GM13976 (cell line): ENCODE measurements at regions not wholly inside any gene's neighbourhood (a gene's known extent, or its start where the extent isn't known, plus 50 kb on each side); places are given as distances from the start of the nearest gene placed in this dataset.

Experiments used
- DNase-seq: peaks from one replicate; pipeline ENCODE4 v3.0.0; 2012; ENCODE audit warnings: low spot score
- in situ Hi-C: fragments of 300-500 bp; cut with MboI; formaldehyde crosslinking; loops from one replicate; pipeline ENCODE4 v1.12.0; 2022; ENCODE audit warnings: low sequenced_read_pairs, mixed read lengths, inconsistent platforms; ENCODE audit not compliant: unreplicated experiment
- TF ChIP-seq, protein P1 (sequence below): IDR thresholded peaks from 2 replicates; pipeline ENCODE4 v1.5.1; 2012; ENCODE audit warnings: borderline replicate concordance, mild to moderate bottlenecking; ENCODE audit not compliant: insufficient read depth; ENCODE audit errors: extremely low read depth, missing control alignments, control extremely low read depth

DNA sequence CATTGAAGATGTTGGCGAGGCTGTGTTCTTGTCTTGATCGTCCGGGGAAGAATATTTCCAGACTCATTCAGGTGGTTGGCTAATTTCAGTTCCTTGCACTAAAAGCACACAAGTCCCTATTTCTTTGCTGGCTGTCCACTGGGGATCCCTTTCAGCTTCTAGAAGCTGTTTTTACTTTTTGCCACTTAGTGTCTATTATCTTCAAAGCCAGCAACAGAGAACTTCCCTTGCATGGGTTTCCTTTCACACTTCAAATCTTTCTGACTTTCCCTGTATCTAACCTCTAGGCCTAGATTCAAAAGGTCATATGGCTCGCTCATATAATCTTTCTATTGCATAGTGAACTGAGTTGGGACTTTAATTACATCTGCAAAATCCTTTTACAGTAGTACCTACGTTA, 215.3 kb upstream of the PCDH9 start:
- no peak for DNase-seq
- in situ Hi-C loops = no loop called here
- TF ChIP-seq, protein P1, sequence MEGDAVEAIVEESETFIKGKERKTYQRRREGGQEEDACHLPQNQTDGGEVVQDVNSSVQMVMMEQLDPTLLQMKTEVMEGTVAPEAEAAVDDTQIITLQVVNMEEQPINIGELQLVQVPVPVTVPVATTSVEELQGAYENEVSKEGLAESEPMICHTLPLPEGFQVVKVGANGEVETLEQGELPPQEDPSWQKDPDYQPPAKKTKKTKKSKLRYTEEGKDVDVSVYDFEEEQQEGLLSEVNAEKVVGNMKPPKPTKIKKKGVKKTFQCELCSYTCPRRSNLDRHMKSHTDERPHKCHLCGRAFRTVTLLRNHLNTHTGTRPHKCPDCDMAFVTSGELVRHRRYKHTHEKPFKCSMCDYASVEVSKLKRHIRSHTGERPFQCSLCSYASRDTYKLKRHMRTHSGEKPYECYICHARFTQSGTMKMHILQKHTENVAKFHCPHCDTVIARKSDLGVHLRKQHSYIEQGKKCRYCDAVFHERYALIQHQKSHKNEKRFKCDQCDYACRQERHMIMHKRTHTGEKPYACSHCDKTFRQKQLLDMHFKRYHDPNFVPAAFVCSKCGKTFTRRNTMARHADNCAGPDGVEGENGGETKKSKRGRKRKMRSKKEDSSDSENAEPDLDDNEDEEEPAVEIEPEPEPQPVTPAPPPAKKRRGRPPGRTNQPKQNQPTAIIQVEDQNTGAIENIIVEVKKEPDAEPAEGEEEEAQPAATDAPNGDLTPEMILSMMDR = no peak

DNA sequence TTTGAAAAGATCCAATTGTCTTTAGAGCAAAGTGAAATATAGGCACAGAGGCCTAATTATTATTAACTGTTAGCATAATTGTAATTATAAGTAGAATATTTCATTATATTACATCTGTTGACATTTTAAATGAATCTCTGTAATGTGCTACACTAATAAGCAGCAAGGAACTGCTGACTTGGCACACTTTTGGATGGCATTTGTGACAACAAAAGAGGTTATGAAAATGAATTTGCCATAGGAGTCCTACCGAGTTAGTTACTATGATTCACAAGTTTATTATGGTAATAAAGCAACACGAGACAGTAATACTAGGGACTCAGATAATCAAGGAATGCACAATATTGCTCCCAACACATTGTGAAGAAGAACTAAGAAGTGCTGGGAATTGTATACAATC, 213.8 kb upstream of the PCDH9 start:
- in situ Hi-C loops = no loop called here
- DNase-seq = no peak
- TF ChIP-seq, protein P1 = no peak

DNA sequence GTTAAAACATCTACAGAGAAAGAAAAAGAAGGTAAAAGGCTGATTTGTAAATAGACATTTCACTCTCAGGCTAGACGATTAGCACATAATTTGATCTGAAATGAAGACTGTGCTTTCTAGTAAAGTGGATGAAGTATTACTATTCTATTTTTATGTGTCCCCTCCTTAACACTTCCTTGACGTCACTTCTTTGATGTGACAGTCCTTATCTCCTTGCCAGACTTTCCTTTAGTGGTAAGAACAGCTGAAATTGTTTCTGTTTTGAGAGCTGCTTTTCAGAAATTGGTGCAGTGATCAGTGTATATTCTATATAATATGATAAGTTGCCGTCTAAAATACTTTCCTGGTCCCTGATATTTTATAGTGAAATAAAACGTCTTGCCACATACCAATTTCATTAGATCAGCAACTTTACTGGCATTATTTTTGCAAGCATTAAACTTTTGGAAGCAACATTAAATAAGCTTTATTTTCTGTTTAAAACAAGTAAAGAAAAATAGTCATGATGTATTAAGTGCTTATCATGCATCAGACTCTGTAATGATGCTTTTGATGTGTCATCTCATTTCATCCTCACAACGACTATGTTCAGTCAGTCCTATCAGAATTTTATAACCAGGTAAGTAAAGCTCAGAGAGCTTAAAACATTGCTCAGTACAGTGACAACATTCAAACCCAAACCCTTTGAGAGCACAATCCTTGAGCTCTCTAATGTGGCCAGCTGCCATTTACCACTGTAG, 210.3 kb upstream of the PCDH9 start:
- no peak for DNase-seq
- TF ChIP-seq, protein P1 = no peak
- in situ Hi-C loops = no loop called here

DNA sequence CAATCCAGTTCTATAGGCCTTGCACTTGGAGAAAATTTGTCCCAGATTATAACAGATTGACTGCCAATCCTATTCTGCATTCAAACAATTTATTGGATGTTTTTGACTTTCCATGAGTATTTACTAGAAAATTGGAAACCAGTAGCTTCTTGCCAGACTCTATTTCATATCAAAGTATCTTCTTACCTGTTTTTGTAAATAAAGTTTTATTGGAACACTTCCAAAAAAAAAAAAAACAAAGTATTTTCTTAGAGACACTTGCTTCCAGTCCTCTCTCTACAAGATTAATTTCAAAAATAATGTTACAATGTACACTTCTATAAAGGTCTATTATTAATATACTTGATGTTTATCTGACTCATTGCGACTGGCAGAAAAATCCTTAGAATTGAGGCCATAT, 209.2 kb upstream of the PCDH9 start:
- TF ChIP-seq, protein P1 = no peak
- in situ Hi-C loops = no loop called here
- DNase-seq = no peak

DNA sequence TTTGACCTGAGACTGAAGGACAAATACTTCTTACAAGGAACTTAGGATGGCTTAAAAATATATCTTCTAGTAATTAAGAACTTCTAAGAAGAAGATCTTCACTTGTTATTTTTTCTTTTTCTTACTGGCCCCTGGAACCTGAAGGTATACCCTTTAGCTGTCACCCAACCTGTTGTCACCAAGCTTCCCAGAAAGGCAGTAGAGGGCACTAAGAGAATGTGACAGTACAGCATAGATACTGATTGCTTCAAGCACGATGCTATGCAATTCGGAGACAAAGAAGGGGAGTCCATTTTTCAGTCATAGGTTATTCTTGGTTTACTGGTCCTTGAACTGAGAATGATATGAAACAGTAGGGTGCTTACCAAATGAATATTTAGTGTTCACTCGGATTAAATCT, 208.3 kb upstream of the PCDH9 start:
- no peak for DNase-seq
- TF ChIP-seq, protein P1 = no peak
- in situ Hi-C loops = no loop called here

DNA sequence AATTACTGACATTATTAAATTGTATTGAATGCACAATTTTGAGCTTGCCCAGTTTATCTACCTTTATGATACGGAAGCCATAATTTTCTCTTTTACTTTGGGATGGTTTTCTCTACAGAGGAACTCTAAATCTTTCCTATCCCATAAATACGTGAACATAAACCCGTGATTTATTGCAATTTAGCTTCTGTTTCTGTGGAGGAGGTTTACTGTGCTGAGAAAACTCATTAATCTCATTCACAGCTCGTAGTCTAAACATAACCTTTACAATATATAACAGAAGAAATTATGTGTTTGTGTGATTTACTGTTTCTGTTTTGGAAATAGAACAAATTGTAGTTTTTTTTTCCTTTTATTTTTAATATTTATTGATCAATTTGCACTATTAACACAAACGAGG, 207.1 kb upstream of the PCDH9 start:
- in situ Hi-C loops = no loop called here
- no peak for DNase-seq
- TF ChIP-seq, protein P1 = no peak
